ENCODE measurements at regions not wholly inside any gene's neighbourhood (a gene's known extent, or its start where the extent isn't known, plus 50 kb on each side); places are given as distances from the start of the nearest gene placed in this dataset.

- no peak for TF ChIP-seq SNRNP70 (optimal IDR thresholded peaks at IDR 0.05; ENCODE audit: low read depth, low read length)
- TF ChIP-seq, protein P1, sequence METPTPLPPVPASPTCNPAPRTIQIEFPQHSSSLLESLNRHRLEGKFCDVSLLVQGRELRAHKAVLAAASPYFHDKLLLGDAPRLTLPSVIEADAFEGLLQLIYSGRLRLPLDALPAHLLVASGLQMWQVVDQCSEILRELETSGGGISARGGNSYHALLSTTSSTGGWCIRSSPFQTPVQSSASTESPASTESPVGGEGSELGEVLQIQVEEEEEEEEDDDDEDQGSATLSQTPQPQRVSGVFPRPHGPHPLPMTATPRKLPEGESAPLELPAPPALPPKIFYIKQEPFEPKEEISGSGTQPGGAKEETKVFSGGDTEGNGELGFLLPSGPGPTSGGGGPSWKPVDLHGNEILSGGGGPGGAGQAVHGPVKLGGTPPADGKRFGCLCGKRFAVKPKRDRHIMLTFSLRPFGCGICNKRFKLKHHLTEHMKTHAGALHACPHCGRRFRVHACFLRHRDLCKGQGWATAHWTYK (CRISPR knock-in tag; IDR thresholded peaks at IDR 0.05), result no peak
- no peak for TF ChIP-seq POLR3A (IDR thresholded peaks at IDR 0.05; ENCODE audit: borderline replicate concordance, extremely low read depth, insufficient read depth, insufficient read length)
- TF ChIP-seq TGIF2 (CRISPR knock-in tag; IDR thresholded peaks at IDR 0.05), result no peak
- no peak for TF ChIP-seq ZNF609 (CRISPR knock-in tag; IDR thresholded peaks at IDR 0.05; ENCODE audit: borderline replicate concordance)
- TF ChIP-seq TCFL5 (CRISPR knock-in tag; conservative IDR thresholded peaks at IDR 0.05), result no peak
- TF ChIP-seq, protein P2, sequence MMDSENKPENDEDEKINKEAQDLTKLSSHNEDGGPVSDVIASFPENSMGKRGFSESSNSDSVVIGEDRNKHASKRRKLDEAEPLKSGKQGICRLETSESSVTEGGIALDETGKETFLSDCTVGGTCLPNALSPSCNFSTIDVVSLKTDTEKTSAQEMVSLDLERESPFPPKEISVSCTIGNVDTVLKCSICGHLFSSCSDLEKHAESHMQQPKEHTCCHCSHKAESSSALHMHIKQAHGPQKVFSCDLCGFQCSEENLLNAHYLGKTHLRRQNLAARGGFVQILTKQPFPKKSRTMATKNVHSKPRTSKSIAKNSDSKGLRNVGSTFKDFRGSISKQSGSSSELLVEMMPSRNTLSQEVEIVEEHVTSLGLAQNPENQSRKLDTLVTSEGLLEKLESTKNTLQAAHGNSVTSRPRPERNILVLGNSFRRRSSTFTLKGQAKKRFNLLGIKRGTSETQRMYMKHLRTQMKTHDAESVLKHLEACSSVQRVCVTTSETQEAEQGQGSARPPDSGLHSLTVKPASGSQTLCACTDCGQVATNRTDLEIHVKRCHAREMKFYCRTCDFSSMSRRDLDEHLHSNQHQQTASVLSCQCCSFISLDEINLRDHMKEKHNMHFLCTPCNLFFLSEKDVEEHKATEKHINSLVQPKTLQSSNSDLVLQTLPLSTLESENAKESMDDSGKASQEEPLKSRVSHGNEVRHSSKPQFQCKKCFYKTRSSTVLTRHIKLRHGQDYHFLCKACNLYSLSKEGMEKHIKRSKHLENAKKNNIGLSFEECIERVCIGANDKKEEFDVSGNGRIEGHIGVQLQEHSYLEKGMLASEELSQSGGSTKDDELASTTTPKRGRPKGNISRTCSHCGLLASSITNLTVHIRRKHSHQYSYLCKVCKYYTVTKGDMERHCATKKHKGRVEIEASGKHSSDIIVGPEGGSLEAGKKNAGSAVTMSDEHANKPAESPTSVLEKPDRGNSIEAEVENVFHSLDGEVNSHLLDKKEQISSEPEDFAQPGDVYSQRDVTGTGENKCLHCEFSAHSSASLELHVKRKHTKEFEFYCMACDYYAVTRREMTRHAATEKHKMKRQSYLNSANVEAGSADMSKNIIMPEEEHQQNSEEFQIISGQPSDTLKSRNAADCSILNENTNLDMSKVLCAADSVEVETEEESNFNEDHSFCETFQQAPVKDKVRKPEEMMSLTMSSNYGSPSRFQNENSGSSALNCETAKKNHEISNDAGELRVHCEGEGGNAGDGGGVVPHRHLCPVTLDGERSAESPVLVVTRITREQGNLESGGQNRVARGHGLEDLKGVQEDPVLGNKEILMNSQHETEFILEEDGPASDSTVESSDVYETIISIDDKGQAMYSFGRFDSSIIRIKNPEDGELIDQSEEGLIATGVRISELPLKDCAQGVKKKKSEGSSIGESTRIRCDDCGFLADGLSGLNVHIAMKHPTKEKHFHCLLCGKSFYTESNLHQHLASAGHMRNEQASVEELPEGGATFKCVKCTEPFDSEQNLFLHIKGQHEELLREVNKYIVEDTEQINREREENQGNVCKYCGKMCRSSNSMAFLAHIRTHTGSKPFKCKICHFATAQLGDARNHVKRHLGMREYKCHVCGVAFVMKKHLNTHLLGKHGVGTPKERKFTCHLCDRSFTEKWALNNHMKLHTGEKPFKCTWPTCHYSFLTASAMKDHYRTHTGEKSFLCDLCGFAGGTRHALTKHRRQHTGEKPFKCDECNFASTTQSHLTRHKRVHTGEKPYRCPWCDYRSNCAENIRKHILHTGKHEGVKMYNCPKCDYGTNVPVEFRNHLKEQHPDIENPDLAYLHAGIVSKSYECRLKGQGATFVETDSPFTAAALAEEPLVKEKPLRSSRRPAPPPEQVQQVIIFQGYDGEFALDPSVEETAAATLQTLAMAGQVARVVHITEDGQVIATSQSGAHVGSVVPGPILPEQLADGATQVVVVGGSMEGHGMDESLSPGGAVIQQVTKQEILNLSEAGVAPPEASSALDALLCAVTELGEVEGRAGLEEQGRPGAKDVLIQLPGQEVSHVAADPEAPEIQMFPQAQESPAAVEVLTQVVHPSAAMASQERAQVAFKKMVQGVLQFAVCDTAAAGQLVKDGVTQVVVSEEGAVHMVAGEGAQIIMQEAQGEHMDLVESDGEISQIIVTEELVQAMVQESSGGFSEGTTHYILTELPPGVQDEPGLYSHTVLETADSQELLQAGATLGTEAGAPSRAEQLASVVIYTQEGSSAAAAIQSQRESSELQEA (IDR thresholded peaks at IDR 0.05; ENCODE audit: low read depth), result no peak
Measured at GRCh38 chr4:20616313-20616712, 83.9 kb upstream of the PACRGL start (continued).
